NCI-H2107 treated with DMSO at 0.1 percent for 48 hours (cell line): ENCODE measurements at regions not wholly inside any gene's neighbourhood (a gene's known extent, or its start where the extent isn't known, plus 50 kb on each side); places are given as distances from the start of the nearest gene placed in this dataset.
"Not testable (repeated sequence)": the region's sequence is repeated elsewhere in the genome, so short reads cannot be mapped to it uniquely, and the experiment has no call there.

Experiments used
- DNase-seq: peaks from one replicate; lab custom pipeline; 2025; ENCODE audit not compliant: unreplicated experiment; lab: John Stamatoyannopoulos, UW

DNA sequence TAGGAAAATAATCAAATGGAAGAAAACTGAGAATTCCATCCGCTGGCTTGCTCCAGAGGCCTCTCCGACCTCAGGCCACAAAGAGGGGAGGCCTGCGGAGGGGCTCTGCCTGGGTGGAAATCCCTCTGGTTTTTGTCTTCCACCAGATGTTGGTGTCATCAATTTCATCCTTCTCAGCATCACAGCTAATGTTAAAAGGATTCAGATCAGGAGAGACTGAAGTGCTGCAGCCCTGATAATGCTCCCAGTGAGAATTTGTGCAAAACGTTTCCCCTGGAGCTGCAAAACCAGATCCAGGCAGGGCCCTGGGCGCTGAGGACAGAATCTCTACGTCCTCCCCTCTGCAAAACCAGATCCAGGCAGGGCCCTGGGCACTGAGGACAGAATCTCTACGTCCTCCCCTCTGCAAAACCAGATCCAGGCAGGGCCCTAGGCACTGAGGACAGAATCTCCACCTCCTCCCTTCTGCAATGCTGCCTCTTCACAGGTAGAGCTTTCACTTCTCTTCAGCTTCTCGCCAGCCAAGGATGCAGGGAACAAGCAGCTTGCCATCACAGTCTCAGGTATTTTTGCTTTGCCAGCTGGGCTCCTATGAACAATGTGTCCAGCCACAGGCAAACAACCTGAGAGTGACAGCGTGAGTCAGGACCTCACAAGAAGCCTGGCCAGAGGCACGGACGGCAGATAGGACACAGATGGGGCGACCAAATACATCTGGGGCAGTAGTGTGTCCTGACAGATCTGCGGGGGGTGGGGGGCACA, 81.2 kb downstream of the TMEM18 start:
- no peak for DNase-seq

DNA sequence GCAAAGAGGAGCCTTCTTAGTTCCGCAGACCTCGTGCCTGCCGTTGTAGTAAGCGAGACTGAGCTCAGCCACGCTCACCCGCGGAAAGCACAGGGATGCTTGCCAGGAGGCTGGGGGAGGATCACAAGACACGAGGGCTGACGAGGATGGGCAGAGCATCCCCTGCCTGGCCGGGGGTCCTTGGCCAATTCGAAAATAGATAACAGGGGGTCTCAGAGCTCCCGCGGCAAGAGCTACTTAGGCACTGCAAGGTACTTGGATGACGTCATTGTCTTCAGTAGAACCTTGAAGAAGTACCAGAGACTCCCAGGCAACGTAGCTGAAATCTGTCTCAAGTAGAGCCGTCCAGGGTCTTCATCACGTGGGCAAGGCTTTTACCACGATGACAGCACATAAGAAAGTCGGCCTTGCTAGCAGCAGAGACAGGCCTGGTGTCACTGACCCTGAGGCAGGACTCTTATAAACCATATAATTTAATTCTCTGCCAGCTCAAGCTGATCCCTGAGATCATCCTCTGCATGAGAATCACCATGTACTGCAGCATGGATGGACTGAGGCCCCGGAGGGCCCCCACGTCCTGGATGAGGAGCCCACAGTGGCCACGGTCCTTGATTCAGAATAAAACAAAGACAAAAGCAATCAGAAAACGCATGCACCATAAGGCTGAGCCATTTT, 81.9 kb downstream of the TMEM18 start:
- no peak for DNase-seq

DNA sequence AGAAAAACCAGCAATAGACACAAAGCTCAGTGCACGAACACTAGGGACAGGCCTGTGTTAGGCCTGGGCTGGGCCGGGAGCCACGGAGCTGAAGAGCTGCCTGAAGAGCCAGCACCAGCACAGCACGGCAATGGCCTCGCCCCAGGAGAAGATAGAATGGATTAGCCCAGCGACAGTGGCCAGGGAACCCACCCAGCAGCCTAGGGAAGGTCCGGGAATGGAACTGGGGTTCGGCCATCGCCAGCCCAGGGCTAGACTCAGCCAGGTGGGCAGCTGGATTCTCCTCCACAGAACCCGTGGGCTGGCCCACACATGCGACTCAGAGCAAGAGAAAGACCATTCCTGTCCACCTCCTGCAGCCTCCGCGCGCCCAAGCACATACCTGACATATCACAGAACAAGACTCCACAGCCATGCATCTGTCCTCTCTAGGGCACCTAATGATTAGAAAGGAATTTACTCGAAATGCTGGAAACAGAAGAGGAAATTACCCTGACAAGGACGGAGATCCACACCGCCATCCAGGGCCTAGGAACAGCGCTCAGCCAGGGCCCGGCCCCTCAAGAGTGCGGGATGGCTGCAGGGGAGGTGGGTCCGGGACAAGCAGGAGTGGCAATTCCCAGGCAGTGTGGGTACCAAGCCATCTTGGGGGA, 82.8 kb downstream of the TMEM18 start:
- DNase-seq, result no peak

DNA sequence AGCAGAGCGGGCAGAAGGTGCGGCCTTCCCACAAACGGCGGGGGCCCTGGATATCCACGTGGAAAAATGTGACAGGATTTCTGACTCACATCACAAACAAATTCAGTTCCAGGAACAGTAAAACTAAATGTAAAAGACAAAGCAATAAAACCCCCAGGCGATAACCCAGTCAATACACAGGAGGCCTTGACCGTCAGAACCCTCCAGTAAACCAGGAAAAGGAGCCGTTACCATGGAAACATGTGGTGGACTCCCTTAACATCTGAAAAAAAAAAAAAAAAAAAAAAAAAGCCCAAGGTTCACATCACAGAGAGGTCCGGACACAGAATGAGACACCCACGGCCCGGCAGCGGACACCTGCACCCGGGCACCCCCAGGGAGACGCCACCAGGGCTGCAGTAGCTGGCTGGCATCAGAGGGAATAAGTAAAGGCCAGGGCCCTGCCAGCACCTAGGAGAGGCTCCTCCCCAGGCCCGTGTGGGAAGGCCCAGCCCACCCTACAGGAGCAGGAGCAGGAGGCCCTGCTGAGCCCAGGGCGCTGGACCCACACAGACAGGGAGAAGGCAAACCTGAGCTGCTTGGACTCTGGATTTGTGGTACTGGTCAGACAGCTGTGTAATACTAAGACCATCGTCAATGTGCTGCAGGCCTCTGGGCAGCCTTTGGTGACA, 83.7 kb downstream of the TMEM18 start:
- DNase-seq, result no peak

DNA sequence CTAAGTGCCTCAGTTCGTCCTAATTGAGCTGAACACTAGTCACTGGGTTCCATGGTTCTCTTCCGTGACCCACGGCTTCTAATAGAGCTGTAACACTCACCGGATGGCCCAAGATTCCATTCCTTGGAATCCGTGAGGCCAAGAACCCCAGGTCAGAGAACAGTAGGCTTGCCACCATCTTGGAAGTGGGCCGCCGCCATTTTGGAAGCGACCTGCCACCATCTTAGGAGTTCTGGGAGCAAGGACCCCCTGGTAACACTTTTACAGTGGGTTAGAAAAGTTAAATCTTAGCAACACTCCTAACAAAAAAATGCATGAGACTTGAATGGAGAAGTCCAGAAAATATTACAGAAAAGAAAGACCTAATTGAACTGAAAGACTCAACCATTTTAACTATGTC, 84.5 kb downstream of the TMEM18 start:
- DNase-seq, result no peak

DNA sequence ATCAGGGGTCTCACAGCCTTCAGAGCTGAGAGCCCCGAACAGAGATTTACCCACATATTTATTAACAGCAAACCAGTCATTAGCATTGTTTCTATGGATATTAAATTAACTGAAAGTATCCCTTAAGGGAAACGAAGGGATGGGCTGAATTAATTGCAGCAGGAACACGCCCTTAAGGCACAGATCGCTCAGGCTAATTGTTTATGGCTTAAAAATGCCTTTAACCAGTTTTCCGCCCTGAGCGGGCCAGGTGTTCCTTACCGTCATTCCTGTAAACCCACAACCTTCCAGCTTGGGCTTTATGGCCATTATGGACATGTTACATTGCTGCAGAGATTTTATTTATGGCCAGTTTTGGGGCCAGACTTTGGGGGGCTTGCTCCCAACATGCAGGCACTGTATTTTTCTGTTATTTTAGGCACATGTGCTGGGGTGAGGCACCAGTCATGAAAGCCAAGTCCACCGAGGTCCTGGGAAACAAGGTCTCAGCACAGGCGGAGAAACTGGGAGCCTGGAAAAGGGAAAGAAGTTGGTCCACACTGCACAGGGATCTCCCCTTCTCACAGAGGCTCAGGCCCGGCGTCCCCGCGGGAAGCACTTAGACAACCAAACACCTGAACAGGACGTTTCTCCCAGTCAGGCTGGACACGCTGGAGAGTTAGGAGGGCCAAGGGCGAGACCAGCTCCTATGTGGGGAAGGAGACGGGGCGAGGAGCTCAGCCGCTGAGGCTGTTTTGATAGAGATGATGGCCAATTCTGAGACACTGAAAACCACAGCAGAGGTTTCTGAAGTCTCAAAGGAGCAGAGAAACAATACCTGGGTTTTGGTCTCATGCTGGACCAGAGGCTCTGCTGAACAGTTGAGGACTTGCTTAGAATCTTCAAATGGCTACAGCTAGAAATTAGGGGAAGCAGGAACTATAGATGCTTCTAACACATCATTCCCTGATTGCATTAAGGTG, 86.7 kb downstream of the TMEM18 start:
- no peak for DNase-seq

DNA sequence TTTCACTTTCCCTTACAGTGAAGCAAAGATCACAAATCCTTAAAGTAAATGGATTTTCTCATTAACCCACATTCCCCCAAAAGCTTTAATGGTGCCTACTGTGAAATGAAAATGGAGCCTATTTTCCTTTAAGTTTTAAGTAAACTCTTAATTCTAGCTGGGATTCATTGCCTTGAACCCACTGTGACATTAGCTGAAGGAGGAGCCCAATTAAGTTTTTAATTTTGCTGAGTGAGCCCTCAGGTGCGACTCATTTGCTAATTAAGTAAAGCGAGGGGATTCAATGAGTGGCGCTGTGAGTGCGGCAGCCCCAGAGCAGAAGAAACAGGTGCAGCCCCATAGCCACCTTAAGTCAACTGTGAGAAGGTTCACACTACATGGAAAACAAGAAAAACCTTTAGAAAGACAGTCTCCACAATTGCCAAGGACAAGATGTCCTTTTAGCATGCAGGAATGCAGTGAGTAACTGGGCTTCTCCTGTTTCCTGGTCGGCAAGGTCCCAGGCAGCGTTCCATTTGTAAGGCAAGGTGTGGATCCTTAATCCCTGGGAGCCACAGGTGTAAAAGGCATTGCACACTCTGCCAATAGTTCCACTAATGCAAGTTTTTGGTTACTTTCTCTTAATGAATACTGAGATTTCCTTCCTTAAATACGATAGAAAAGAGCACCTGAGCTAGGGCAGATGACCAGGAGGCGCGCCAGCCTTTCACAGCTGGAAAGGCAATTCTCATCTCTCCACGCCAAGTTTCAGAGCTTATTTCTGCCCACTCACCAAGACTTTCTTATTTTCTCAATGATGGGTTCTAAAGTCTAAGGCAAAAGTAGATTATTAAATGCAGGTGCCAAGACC, 87.7 kb downstream of the TMEM18 start:
- DNase-seq, result no peak

DNA sequence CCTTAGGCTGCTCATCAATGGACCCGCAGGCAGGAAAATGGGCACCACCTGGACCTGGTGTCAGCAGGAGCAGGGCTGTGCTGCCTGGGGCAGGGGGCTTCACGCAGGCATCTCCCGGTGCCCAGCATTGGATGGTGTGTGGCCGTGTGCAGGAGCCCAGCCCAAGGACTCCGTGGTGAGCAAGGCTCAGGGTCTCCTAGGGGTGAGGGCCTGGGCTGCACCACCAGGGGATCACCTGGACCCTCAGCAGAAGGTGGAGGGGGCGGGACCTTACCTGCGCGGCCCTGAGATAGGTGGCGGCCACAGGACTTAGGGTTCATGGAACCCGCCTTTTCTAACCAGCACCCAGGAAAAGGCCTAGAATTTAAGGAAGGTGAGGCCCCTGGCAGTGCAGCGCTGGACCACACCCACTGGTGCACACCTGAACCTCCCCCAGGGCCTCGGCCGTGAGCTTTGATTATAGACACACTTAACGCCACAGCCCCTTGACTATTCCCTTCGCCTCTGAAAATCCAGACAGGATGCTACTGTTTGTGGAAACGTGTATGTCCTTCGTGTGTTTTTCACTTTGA, 89.0 kb downstream of the TMEM18 start:
- no peak for DNase-seq

DNA sequence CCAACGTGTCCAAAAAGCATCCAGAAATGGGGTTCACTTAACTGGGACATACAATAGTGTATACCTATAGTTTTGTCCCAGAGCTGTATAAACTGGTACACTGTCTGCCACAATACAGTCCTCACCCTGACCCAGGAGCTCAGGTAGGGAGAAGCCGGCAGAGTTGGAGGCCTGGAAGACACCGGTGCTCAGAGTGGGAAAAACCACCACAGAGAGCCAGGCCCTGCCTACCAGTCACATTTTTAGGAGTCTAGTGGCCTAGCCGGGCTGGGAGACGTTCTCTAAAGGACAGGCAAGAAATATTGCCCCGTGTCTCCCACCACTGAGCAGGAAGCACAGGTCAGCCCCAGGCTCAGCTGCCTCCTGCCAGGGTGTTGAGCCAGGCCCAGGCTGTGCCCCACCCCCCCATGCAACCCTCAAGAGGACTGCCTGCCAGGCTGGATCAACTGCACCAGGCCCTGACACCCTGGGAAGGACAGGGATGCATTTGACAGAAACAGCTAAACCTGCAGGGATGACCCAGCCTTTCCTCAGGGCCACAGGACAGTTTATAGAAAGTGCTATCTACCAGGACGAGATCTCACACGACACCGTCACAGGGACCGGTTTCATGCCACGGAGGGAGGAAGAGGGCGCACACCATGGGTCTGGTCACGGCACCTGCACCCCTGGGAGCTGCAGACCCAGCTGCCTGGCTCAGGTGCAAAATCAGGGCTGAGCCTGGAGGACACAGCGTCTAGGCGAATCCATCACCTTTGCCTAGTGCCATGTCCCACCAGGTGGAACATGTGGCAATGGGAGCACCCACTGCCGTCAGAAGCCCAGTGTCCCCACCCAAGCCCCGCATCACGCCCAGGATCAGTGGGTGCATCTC, 89.9 kb downstream of the TMEM18 start:
- peak; percentile 1 for DNase-seq

DNA sequence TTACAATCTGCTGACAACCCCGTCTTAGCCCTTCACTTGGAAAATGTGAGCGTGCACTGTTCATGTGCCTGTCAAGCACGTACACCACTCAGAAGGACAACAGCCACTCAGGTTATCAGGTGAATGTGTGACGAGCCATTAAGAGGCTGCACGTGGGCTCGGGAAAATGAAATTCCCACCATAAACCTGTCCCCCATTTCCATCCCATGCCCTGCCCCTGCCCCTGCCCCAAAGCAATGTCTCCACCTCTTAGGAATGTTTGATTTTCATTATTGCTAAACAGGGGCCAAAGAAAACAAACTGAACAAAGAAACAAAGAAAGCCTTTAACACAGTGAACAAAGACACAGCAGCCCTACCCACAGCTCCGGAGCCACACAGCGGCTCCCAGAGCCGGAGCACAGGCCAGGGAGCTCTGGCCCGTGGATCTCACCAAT, 90.5 kb downstream of the TMEM18 start:
- peak; percentile 18 for DNase-seq

DNA sequence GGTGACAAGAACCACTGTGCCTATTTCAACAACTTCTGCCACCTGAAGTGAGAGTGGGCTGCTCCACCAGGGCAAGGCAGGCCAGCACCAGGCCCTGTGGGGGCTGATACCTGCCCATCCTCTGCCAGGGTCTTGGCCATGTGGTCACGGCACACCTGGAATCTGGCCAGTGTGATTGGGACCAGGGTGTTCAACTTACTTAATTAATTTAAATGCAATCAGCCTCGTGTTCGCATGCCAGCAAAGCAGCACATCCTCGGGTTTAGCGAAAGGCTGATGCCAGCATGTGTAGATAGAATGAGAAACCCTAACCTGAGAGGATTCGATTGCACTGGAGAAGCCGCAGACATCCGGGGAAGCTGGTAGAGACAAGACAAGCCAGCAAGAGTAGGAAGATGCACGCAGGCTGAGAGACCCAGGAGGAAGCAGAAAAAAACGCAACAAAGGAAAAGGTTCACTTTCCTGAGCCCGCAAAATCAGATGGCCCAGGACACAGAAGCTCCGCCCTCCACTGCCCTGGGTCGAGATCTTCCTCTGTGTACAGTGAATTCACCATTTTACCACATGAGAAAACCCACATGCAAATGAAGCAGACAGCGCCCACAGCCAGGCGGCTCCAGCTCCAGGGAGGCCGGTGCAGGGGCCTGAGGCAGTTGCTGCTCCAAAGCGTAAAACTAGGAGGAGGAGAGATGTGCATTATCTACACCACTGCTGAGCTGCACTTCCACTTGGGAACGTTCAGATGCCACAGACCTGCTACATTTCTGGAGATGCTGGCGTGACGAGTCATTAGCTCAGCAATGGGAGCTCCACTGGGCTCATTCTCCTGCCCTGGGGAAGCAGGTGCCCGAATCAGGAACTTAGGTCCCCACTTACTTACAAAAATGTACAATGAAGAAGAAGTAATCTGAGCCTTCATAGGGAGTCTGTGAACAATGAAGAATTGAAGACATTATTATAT, 92.1 kb downstream of the TMEM18 start:
- peak; percentile 38 for DNase-seq

DNA sequence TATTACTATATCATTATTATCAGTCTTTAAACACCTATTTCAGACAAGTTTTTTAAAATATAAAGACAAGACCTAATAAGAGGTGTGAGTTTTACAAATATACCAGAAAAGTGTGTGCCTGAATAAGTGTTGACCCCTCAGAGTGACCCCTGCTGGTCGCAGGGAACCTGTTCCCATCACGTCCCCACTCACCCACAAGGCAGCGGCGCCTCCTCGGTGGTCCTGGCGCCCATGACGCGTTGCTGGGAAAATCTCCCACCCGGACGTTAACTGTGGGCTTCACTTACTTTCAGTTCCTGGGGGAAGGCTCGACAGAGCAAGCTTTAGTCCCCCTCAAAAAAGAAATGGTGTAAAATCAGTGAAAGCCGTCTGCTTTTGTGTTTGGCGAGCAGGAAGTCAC, 93.5 kb downstream of the TMEM18 start:
- no peak for DNase-seq

DNA sequence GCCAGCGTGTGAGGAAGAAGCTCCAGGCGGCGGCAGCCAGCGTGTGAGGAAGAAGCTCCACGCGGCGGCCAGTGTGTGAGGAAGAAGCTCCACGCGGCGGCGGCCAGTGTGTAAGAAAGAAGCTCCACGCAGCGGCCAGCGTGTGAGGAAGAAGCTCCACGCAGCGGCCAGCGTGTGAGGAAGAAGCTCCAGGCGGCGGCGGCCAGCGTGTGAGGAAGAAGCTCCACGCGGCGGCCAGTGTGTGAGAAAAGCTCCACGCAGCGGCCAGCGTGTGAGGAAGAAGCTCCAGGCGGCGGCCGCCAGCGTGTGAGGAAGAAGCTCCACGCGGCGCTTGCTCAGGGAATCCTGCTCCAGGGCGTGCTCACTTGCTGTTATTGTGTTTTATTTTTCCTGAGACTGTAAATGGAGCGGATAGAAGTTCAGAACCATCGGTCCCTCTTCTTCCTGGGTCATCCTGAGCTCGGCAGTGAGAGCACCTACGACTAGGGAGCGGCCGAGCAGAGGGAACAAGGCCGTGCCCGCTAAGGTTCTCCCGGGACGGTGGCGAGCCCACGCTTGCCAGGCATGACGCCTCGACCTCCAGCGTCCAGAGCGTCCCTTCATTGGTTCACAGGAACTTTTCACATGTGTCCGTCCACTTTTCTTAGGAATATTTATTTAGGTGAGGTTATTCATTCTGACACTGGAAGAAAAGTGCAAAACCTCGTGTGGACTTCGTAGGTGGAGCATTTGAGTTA, 94.2 kb downstream of the TMEM18 start:
- DNase-seq, result no peak

DNA sequence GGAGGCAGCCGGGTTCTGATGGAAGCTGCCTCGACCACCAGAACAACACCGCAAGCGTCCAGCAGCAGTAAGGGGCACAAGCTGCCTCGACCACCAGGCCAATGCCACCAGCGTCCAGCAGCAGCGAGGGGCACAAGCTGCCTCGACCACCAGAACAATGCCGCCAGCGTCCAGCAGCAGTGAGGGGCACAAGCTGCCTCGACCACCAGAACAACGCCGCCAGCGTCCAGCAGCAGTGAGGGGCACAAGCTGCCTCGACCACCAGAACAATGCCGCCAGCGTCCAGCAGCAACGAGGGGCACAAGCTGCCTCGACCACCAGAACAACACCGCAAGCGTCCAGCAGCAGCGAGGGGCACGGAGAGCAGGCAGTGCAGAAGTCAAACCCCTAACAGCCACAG, 94.9 kb downstream of the TMEM18 start:
- not testable (repeated sequence) for DNase-seq

DNA sequence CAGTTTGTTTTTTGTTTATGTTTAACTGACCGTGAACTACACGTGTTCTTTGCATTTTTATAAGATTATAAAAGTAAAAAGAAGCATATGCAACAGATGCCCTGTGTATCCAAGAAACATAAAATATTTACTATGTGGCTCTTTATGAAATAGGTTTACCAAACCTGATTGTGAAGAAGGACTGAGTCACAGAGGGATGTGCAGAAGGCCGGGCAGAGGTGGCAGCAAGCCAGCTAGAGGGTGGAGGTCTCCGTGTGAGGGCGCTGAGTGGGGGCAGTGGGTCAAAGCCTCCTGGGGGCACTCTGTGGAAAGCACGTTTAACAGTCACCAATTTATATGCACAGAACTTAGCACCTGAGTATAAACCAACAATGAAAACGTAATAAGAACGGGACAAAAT, 97.2 kb downstream of the TMEM18 start:
- DNase-seq, result no peak

DNA sequence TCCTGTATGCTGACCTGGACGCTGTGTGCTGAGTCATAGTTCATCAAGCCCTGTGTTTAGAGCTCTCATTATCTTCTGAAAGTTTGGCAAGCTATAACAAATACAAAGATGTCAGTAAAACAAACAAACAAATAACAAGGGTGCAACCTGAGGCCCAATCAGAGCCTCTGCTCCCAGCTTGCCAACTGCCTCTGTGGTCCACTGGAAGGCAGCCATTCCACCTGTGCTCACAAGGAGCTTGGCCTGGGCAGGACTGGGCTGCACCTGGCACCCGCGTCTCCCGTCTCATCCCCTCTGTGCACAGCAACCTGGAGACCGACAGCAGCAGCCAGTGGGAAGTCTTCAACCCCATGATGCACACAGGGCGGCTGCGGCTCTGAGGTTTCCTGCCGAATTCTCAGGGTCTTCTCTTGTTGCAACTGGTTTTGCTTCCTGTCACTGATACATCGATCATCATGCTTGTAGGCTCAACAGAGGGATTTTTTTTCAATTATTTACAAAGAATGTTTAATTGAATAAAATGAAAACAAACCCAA, 97.8 kb downstream of the TMEM18 start:
- peak; percentile 2 for DNase-seq
